ENCODE measurements at regions not wholly inside any gene's neighbourhood (a gene's known extent, or its start where the extent isn't known, plus 50 kb on each side); places are given as distances from the start of the nearest gene placed in this dataset.
"Not testable (repeated sequence)": the region's sequence is repeated elsewhere in the genome, so short reads cannot be mapped to it uniquely, and the experiment has no call there.

DNA sequence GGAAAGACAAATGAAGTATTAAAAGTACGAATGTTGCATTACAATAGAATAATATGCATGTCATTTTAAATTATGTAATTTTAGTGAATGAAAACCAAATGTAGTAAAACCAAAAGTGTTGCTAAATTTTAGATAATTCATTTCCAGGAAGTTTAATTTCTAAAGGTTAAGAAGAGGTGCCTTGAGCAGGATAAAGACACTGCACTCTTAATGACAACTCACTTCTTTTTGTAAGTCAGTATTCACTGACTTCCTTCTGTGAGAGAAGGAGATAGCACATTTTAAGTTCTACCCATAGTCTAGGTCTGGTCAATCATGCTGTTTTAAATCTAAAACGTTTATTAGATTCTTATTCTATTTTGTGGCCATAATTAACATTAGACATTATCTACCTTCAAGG lies 160.2 kb downstream of the CRPPA start:
- no peak for TF ChIP-seq POLR2A (IDR thresholded peaks at IDR 0.05)
- TF ChIP-seq, protein P1, sequence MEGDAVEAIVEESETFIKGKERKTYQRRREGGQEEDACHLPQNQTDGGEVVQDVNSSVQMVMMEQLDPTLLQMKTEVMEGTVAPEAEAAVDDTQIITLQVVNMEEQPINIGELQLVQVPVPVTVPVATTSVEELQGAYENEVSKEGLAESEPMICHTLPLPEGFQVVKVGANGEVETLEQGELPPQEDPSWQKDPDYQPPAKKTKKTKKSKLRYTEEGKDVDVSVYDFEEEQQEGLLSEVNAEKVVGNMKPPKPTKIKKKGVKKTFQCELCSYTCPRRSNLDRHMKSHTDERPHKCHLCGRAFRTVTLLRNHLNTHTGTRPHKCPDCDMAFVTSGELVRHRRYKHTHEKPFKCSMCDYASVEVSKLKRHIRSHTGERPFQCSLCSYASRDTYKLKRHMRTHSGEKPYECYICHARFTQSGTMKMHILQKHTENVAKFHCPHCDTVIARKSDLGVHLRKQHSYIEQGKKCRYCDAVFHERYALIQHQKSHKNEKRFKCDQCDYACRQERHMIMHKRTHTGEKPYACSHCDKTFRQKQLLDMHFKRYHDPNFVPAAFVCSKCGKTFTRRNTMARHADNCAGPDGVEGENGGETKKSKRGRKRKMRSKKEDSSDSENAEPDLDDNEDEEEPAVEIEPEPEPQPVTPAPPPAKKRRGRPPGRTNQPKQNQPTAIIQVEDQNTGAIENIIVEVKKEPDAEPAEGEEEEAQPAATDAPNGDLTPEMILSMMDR (IDR thresholded peaks at IDR 0.05) = no peak
- no peak overlapping the region for H3K27ac ChIP-seq
- DNase-seq = no peak
- H3K27me3 ChIP-seq = no peaks in the 10 kb centered on the region
- H3K4me1 ChIP-seq = no peaks in the 10 kb centered on the region
- H3K9me3 ChIP-seq = no peaks in the 10 kb centered on the region
- no peaks in the 10 kb centered on the region for H3K36me3 ChIP-seq
- no peak overlapping the region for H3K4me3 ChIP-seq

DNA sequence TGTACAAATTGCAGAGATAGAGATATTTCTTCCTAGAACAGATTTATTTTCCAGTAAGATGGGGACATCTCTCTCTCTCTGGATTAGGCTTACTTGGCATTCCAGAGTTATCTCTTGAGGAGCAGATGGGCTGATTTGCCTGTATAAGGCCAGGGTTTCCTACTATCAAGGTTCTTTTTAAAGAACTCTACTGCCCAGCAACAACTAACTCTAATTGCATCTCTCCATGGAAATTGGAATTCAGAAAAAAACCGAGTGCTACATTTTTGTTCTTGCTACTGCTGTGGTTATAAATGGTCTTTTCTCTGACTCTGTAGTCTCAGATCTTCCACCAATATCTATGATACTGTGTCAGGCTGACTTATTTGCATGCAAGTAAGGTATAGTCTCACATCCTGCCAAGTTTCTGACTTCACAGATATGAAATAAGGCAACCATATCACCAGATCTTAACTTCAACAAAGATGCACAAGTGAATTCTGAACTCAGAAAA lies 161.1 kb downstream of the CRPPA start:
- no peak for TF ChIP-seq POLR2A (IDR thresholded peaks at IDR 0.05)
- TF ChIP-seq, protein P1 (IDR thresholded peaks at IDR 0.05) = no peak
- Histone ChIP-seq H3K36me3 (no peaks in the 10 kb centered on the region), H3K27me3 (no peaks in the 10 kb centered on the region), H3K9me3 (no peaks in the 10 kb centered on the region), H3K27ac (no peak overlapping the region), H3K4me1 (no peaks in the 10 kb centered on the region), H3K4me3 (no peak overlapping the region)
- no peak for DNase-seq

DNA sequence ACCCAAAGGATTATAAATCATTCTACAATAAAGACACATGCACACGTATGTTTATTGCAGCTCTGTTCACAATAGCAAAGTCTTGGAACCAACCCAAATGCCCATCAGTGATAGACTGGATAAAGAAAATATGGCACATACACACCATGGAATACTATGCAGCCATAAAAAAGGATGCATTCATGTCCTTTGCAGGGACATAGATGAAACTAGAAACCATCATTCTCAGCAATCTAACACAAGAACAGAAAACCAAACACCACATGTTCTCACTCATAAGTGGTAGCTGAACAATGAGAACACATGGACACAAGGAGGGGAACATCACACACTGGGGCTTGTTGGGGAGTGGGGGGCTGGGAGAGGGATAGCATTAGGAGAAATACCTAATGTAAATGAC lies 164.9 kb downstream of the CRPPA start:
- not testable (repeated sequence) for H3K4me3 ChIP-seq, H3K9me3 ChIP-seq, H3K36me3 ChIP-seq, H3K4me1 ChIP-seq, DNase-seq, H3K27ac ChIP-seq, H3K27me3 ChIP-seq

DNA sequence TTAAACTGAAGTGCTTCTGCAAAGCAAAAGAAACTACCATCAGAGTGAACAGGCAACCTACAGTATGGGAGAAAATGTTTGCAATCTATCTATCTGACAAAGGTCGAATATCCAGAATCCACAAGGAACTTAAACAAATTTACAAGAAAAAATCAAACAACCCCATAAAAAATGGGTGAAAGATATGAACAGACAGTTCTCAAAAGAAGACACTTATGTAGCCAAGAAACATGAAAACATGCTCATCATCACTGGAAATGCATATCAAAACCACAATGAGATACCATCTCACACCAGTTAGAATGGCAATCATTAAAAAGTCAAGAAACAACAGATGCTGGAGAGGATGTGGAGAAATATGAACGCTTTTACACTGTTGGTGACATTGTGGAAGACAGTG lies 165.4 kb downstream of the CRPPA start:
- H3K27me3 ChIP-seq, DNase-seq, H3K4me1 ChIP-seq, H3K4me3 ChIP-seq, H3K27ac ChIP-seq, H3K9me3 ChIP-seq, H3K36me3 ChIP-seq: not testable (repeated sequence)

DNA sequence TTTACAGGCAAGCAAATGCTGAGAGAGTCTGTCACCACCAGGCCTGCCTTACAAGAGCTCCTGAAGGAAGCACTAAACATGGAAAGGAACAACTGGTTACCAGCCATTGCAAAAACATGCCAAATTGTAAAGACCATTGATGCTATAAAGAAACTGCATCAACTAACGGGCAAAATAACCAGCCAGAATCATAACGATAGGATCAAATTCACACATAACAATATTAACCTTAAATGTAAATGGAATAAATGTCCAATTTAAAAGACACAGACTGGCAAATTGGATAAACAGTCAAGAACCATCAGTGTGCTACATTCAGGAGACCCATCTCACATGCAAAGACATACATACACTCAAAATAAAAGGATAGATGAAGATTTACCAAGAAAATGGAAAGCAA lies 170.7 kb downstream of the CRPPA start:
- not testable (repeated sequence) for H3K4me1 ChIP-seq, H3K4me3 ChIP-seq, H3K27ac ChIP-seq, DNase-seq, H3K27me3 ChIP-seq, H3K36me3 ChIP-seq, H3K9me3 ChIP-seq

DNA sequence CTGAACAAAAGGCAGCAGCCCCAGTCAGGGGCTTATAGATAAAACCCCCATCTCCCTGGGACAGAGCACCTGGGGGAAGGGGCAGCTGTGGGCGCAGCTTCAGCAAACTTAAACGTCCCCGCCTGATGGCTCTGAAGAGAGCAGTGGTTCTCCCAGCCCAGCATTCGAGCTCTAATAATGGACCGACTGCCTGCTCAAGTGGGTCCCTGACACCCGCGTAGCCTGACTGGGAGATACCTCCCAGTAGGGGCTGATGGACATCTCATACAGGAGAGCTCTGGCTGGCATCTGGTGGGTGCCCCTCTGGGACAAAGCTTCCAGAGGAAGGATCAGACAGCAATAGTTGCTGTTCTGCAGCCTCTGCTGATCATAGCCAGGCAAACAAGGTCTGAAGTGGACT lies 172.1 kb downstream of the CRPPA start:
- not testable (repeated sequence) for H3K4me3 ChIP-seq

DNA sequence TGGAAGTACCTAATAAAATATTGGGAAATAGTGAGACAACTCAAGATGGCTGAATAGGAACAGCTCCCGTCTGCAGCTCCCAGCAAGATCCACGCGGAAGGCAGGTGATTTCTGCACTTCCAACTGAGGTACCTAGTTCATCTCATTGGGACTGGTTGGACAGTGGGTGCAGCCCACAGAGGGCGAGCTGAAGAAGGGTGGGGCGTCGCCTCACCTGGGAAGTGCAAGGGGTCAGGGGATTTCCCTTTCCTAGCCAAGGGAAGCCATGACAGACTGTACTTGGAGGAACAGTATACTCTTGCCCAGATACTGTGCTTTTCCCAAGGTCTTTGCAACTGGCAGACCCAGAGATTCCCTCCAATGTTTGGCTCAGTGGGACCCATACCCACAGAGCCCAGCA lies 172.8 kb downstream of the CRPPA start:
- DNase-seq, H3K36me3 ChIP-seq, H3K4me3 ChIP-seq, H3K27me3 ChIP-seq, H3K9me3 ChIP-seq, H3K27ac ChIP-seq, H3K4me1 ChIP-seq: not testable (repeated sequence)

More for the DNA sequence above, 172.1 kb downstream of the CRPPA start:
- not testable (repeated sequence) for H3K9me3 ChIP-seq, H3K27ac ChIP-seq, H3K36me3 ChIP-seq, DNase-seq, H3K4me1 ChIP-seq, H3K27me3 ChIP-seq

DNA sequence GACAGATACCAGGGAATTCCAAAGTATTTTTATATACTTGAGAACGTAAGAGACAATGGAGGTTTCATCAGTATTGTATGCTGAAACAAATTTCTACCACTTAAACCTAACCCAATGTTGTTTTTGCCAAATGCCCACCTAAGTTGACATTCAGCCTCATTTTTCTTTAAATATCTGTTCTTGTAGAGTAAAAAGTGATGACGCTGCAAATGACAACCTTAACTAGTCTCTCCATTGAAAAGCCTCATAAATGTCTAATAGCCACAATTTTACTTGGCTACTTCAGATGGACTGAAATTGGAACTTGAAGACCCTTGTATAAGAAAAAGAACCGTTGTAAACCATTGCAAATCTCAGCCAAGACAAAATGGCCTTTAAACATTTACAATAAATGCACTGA lies 176.9 kb downstream of the CRPPA start:
- Histone ChIP-seq H3K9me3 (no peaks in the 10 kb centered on the region), H3K4me3 (no peak overlapping the region), H3K4me1 (no peaks in the 10 kb centered on the region), H3K27ac (no peak overlapping the region), H3K27me3 (no peaks in the 10 kb centered on the region), H3K36me3 (no peaks in the 10 kb centered on the region)
- TF ChIP-seq, protein P1 (IDR thresholded peaks at IDR 0.05) = no peak
- no peak for TF ChIP-seq POLR2A (IDR thresholded peaks at IDR 0.05)
- no peak for DNase-seq
